ENCODE measurements at regions not wholly inside any gene's neighbourhood (a gene's known extent, or its start where the extent isn't known, plus 50 kb on each side); places are given as distances from the start of the nearest gene placed in this dataset.

- Mint-ChIP-seq H3K9me3 (peaks cover 3 to 12% (median 5%) of the 10 kb centered on the region in 5 donors), H3K4me3 (no peak overlapping the region), H3K27ac (no peak overlapping the region), H3K4me1 (no peaks in the 10 kb centered on the region), H3K27me3 (peaks cover 5 to 54% of the 10 kb centered on the region in 2 donors), H3K36me3 (peaks cover 0 to 9% (median 0%) of the 10 kb centered on the region in 3 donors)
- Histone ChIP-seq H3K4me3 (ENCODE audit: low read length) (no peak overlapping the region), H3K27me3 (ENCODE audit: insufficient read depth, low read length, poor library complexity, severe bottlenecking) (peaks cover 4% of the 10 kb centered on the region), H3K36me3 (ENCODE audit: insufficient read depth, low read length) (no peaks in the 10 kb centered on the region), H3K27ac (ENCODE audit: low read depth, low read length) (no peak overlapping the region), H3K4me1 (ENCODE audit: insufficient read depth, low read length) (no peaks in the 10 kb centered on the region), H3K9me3 (ENCODE audit: low read length) (no peaks in the 10 kb centered on the region)
- DNase-seq: no peak
- ChIA-PET CTCF (interaction anchor here (1.4 kb wide), 1 partner anchor 10 kb away, joined by 3 read pairs; no protein-coding TSS in a partner anchor), POLR2A (no interaction called here)
Observed at GRCh38 chr2:105186967-105187498, 54.5 kb upstream of the GPR45 start.

- Histone ChIP-seq H3K4me3 (ENCODE audit: low read length) (no peak overlapping the region), H3K27me3 (ENCODE audit: insufficient read depth, low read length, poor library complexity, severe bottlenecking) (peaks cover 4% of the 10 kb centered on the region), H3K27ac (ENCODE audit: low read depth, low read length) (no peak overlapping the region), H3K4me1 (ENCODE audit: insufficient read depth, low read length) (no peaks in the 10 kb centered on the region), H3K36me3 (ENCODE audit: insufficient read depth, low read length) (no peaks in the 10 kb centered on the region), H3K9me3 (ENCODE audit: low read length) (no peaks in the 10 kb centered on the region)
- no peak overlapping the region for H3K4me3 Mint-ChIP-seq
- ChIA-PET POLR2A (no interaction called here), CTCF (interaction anchor here (1.4 kb wide), 1 partner anchor 10 kb away, joined by 3 read pairs; no protein-coding TSS in a partner anchor)
- no peaks in the 10 kb centered on the region for H3K4me1 Mint-ChIP-seq
- DNase-seq: no peak
- peaks cover 3 to 12% (median 5%) of the 10 kb centered on the region in 5 donors for H3K9me3 Mint-ChIP-seq
- H3K27ac Mint-ChIP-seq: no peak overlapping the region
- H3K27me3 Mint-ChIP-seq: peaks cover 5 to 54% of the 10 kb centered on the region in 2 donors
- H3K36me3 Mint-ChIP-seq: peaks cover 0 to 9% (median 0%) of the 10 kb centered on the region in 3 donors
Observed at GRCh38 chr2:105187531-105187930, 54.0 kb upstream of the GPR45 start.

DNA sequence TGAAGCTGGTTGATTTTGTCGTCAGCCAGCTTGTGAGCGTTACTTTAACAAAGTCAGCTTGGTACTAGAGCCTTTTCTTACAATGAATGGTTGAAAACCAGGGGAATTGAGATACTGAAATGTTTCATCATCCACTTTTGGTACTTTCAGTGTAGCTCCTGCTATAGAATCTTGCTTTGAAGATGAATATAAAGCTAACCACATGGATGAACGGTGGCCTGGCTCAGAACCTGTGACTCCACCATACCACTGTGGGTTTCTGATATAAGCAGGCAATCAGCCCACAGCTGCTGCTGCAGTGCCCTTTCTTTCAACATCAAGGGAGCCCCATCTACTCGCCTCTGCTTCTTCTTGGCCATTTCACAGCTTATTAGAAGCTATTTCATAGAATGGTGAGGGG lies 53.2 kb upstream of the GPR45 start:
- no peaks in the 10 kb centered on the region for H3K36me3 ChIP-seq (ENCODE audit: insufficient read depth, low read length)
- H3K4me3 ChIP-seq (ENCODE audit: low read length): no peak overlapping the region
- CTCF ChIA-PET: interaction anchor here (1.4 kb wide), 1 partner anchor 11 kb away, joined by 3 read pairs; no protein-coding TSS in a partner anchor
- no peaks in the 10 kb centered on the region for H3K4me1 ChIP-seq (ENCODE audit: insufficient read depth, low read length)
- peaks cover 0 to 9% (median 0%) of the 10 kb centered on the region in 3 donors for H3K36me3 Mint-ChIP-seq
- no peak overlapping the region for H3K27ac ChIP-seq (ENCODE audit: low read depth, low read length)
- peaks cover 9 to 54% of the 10 kb centered on the region in 2 donors for H3K27me3 Mint-ChIP-seq
- H3K4me1 Mint-ChIP-seq: no peaks in the 10 kb centered on the region
- H3K4me3 Mint-ChIP-seq: no peak overlapping the region
- H3K9me3 Mint-ChIP-seq: peaks cover 3 to 13% (median 5%) of the 10 kb centered on the region in 5 donors
- H3K27ac Mint-ChIP-seq: no peak overlapping the region
- H3K27me3 ChIP-seq (ENCODE audit: insufficient read depth, low read length, poor library complexity, severe bottlenecking): peaks cover 4% of the 10 kb centered on the region
- H3K9me3 ChIP-seq (ENCODE audit: low read length): no peaks in the 10 kb centered on the region
- POLR2A ChIA-PET: no interaction called here
- no peak for DNase-seq
